OCI-LY3 (cell line): ENCODE measurements at regions not wholly inside any gene's neighbourhood (a gene's known extent, or its start where the extent isn't known, plus 50 kb on each side); places are given as distances from the start of the nearest gene placed in this dataset.

Source experiments
- CTCF ChIP-seq: fragments of 200-600, 300-600 bp; sonication (generic); IDR thresholded peaks from 2 replicates; pipeline ENCODE4 v1.5.1; 2014; ENCODE audit warnings: antibody characterized with exemption, low read length, low read depth
- EZH2phosphoT487 ChIP-seq: fragments of 200-600 bp; shearing (Covaris generic); IDR thresholded peaks from 2 replicates; pipeline ENCODE4 v1.6.1; 2018; ENCODE audit warnings: antibody characterized with exemption, mixed run types, low read depth

- TF ChIP-seq CTCF (no peak), EZH2phosphoT487 (no peak)
Measured at GRCh38 chrX:130974323-130974722, 71.3 kb upstream of the ENOX2 start.
